ENCODE measurements at regions not wholly inside any gene's neighbourhood (a gene's known extent, or its start where the extent isn't known, plus 50 kb on each side); places are given as distances from the start of the nearest gene placed in this dataset.

GRCh38 chr18:51545446-51545845 is 348.0 kb upstream of the MEX3C start:
- no peak for TF ChIP-seq CTCF (IDR thresholded peaks at IDR 0.05)
- TF ChIP-seq ZFX (IDR thresholded peaks at IDR 0.05; ENCODE audit: borderline replicate concordance), result no peak

Data from 22Rv1 (cell line).